A549 (cell line): ENCODE measurements at regions not wholly inside any gene's neighbourhood (a gene's known extent, or its start where the extent isn't known, plus 50 kb on each side); places are given as distances from the start of the nearest gene placed in this dataset.

ENCODE experiments used
- CEBPB ChIP-seq, 2 experiments: fragments of >200 bp in 1 of 2; sonication (Bioruptor Twin) in 1 of 2; formaldehyde crosslinking in 1 of 2; IDR thresholded peaks; 2 replicates each; pipeline ENCODE4 v1.6.1; 2012 to 2016
- CTCF ChIP-seq: fragments of >200 bp; sonication (Bioruptor Twin); formaldehyde crosslinking; IDR thresholded peaks from 3 replicates; pipeline ENCODE4 v1.5.1; 2016
- EP300 ChIP-seq, 2 experiments: fragments of >200 bp; sonication (Bioruptor Twin); formaldehyde crosslinking; IDR thresholded peaks; 2 replicates in 1 of 2; 3 replicates in 1 of 2; pipeline ENCODE4 v1.6.1; 2016 to 2017
- MAFK ChIP-seq: fragments of 450-650 bp; IDR thresholded peaks from 2 replicates; pipeline ENCODE4 v1.6.1; 2014; ENCODE audit not compliant: partially characterized antibody
- POLR2A ChIP-seq: IDR thresholded peaks from 2 replicates; pipeline ENCODE4 v1.6.1; 2012; ENCODE audit warnings: mild to moderate bottlenecking, low read length
- RFX5 ChIP-seq: fragments of 450-650 bp; IDR thresholded peaks from 2 replicates; pipeline ENCODE4 v1.7.1; 2014; ENCODE audit warnings: antibody characterized with exemption, mild to moderate bottlenecking, moderate library complexity
- SREBF2 ChIP-seq: fragments of 450-650 bp; IDR thresholded peaks from 2 replicates; pipeline ENCODE4 v1.6.1; 2014; ENCODE audit warnings: mild to moderate bottlenecking, moderate library complexity
- USF2 ChIP-seq: fragments of 450-650 bp; IDR thresholded peaks from 2 replicates; pipeline ENCODE4 v1.6.1; 2014; ENCODE audit warnings: antibody characterized with exemption

- TF ChIP-seq CTCF (no peak), RFX5 (no peak), POLR2A (no peak), EP300 (IDR thresholded peaks at IDR 0.05) (no peak), CEBPB (IDR thresholded peaks at IDR 0.05) (no peak), USF2 (no peak), SREBF2 (no peak), MAFK (no peak)
Measured at GRCh38 chr21:27043377-27043776, 76.5 kb upstream of the ADAMTS5 start.
